ENCODE measurements at regions not wholly inside any gene's neighbourhood (a gene's known extent, or its start where the extent isn't known, plus 50 kb on each side); places are given as distances from the start of the nearest gene placed in this dataset.

DNA sequence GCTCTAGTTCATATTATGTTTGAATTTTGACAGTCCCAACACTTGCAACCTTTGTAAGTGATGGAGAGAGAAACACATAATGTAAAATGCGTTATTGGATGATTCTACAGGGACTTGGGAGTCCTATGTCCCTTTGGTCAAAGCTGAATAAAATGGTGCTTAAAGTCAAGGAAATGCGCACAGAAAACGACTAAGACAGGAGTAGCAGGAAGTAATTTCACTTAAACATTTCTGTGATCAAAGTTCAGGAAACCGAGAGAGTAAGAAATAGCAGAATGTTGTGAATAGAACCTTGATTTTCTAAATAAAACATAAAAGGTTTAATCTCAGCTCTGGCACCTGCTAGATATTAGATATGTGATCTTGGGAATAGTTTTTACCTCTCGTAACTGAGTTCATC lies 2339.2 kb downstream of the MAT2B start:
- TF ChIP-seq CTCF (IDR thresholded peaks at IDR 0.05), result no peak
- ATAC-seq, result no peak
- H3K27ac Mint-ChIP-seq, result no peak overlapping the region
- intact Hi-C loops (cut with micrococcal nuclease), result no loop called here
- H3K9me3 Mint-ChIP-seq, result peaks cover 8% of the 10 kb centered on the region
- CTCF ChIA-PET, result no interaction called here
- no peak for DNase-seq
- POLR2A ChIA-PET, result no interaction called here
- no peak overlapping the region for H3K4me3 Mint-ChIP-seq
- no peaks in the 10 kb centered on the region for H3K4me1 Mint-ChIP-seq (ENCODE audit: low read depth)
- H3K36me3 Mint-ChIP-seq (ENCODE audit: low read depth), result no peaks in the 10 kb centered on the region
- H3K27me3 Mint-ChIP-seq, result no peaks in the 10 kb centered on the region

DNA sequence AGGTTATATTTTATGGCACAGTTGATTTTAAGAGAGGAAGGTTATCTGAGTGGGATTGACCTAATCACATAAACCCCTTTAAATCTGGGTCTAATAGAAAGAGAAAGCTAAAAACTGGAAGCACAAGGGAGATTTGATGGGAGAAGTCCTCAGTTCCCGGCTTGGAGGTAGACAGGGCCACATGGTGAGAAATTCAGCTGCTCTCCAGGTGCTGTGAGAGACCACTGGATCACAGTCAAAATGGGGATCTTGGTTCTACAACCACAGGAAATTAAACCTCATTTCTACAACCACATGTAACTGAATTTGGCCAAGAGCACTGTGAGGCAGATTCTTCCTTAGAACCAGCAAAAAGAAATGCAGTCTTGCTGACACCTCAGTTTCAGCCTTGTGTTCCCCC lies 2352.7 kb downstream of the MAT2B start:
- no peak for ATAC-seq
- ChIA-PET POLR2A (no interaction called here), CTCF (interaction anchor here (0.6 kb wide), 1 partner anchor 107 kb away, joined by 3 read pairs; no protein-coding TSS in a partner anchor)
- intact Hi-C loops (cut with micrococcal nuclease), result no loop called here
- TF ChIP-seq CTCF (IDR thresholded peaks at IDR 0.05), result no peak
- H3K4me3 Mint-ChIP-seq, result no peak overlapping the region
- H3K27me3 Mint-ChIP-seq, result no peaks in the 10 kb centered on the region
- no peaks in the 10 kb centered on the region for H3K36me3 Mint-ChIP-seq (ENCODE audit: low read depth)
- H3K4me1 Mint-ChIP-seq (ENCODE audit: low read depth), result no peaks in the 10 kb centered on the region
- no peak for DNase-seq
- peaks cover 9% of the 10 kb centered on the region for H3K9me3 Mint-ChIP-seq
- H3K27ac Mint-ChIP-seq, result no peak overlapping the region

GRCh38 chr5:165859251-165859650 lies 2353.8 kb downstream of the MAT2B start:
- ChIA-PET POLR2A (no interaction called here), CTCF (no interaction called here)
- no peaks in the 10 kb centered on the region for H3K27me3 Mint-ChIP-seq
- no peak overlapping the region for H3K4me3 Mint-ChIP-seq
- intact Hi-C loops (cut with micrococcal nuclease), result no loop called here
- peaks cover 5% of the 10 kb centered on the region for H3K9me3 Mint-ChIP-seq
- H3K36me3 Mint-ChIP-seq (ENCODE audit: low read depth), result no peaks in the 10 kb centered on the region
- ATAC-seq (no peak), DNase-seq (no peak)
- no peaks in the 10 kb centered on the region for H3K4me1 Mint-ChIP-seq (ENCODE audit: low read depth)
- H3K27ac Mint-ChIP-seq, result no peak overlapping the region
- TF ChIP-seq CTCF (IDR thresholded peaks at IDR 0.05), result no peak

- TF ChIP-seq CTCF (IDR thresholded peaks at IDR 0.05), result no peak
- H3K27ac Mint-ChIP-seq, result no peak overlapping the region
- H3K36me3 Mint-ChIP-seq (ENCODE audit: low read depth), result no peaks in the 10 kb centered on the region
- H3K4me3 Mint-ChIP-seq, result no peak overlapping the region
- intact Hi-C loops (cut with micrococcal nuclease), result no loop called here
- H3K27me3 Mint-ChIP-seq, result no peaks in the 10 kb centered on the region
- ATAC-seq (no peak), DNase-seq (no peak)
- H3K4me1 Mint-ChIP-seq (ENCODE audit: low read depth), result no peaks in the 10 kb centered on the region
- peaks cover 7% of the 10 kb centered on the region for H3K9me3 Mint-ChIP-seq
- ChIA-PET POLR2A (no interaction called here), CTCF (no interaction called here)
These were observed 2357.8 kb downstream of the MAT2B start for GRCh38 chr5:165863239-165863638.

DNA sequence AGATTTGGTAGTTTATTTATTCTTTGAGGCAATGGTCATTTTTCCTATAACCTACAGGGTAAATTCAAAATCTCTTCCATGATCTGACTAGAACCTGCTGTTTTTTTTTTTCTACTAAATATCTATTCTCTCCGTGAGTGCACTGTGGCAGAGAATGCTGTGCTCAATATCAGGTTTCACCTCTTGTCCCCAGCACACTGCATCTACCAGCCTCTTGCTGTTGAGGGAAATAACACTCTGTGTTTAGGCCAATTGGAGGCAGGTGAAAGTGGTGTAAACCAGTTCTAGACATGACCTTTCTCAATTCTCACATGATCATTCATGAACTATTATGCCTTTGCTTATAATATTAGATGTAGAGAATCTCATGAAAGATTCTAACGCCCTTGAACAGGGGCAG lies 2365.9 kb downstream of the MAT2B start:
- intact Hi-C loops (cut with micrococcal nuclease), result no loop called here
- ChIA-PET CTCF (no interaction called here), POLR2A (no interaction called here)
- ATAC-seq, result no peak
- no peaks in the 10 kb centered on the region for H3K27me3 Mint-ChIP-seq
- peaks cover 6% of the 10 kb centered on the region for H3K9me3 Mint-ChIP-seq
- no peaks in the 10 kb centered on the region for H3K4me1 Mint-ChIP-seq (ENCODE audit: low read depth)
- H3K27ac Mint-ChIP-seq, result no peak overlapping the region
- no peak for DNase-seq
- H3K4me3 Mint-ChIP-seq, result no peak overlapping the region
- no peak for TF ChIP-seq CTCF (IDR thresholded peaks at IDR 0.05)
- no peaks in the 10 kb centered on the region for H3K36me3 Mint-ChIP-seq (ENCODE audit: low read depth)

All from activated CD8-positive, alpha-beta T cell treated with anti-CD3 and anti-CD28 coated beads for 36 hours (primary cell).